ENCODE measurements at regions not wholly inside any gene's neighbourhood (a gene's known extent, or its start where the extent isn't known, plus 50 kb on each side); places are given as distances from the start of the nearest gene placed in this dataset.

GRCh38 chr20:7657569-7657968 is 282.7 kb downstream of the HAO1 start:
- Histone ChIP-seq H3K79me1 (ENCODE audit: low read depth in 1 of 2, low read length in 2 of 2) (no peaks in the 10 kb centered on the region), H2BK120ac (ENCODE audit: low read depth, low read length) (no peak overlapping the region), H3K4me1 (ENCODE audit: control insufficient read depth, insufficient read depth, low read length) (no peaks in the 10 kb centered on the region), H4K91ac (ENCODE audit: insufficient read depth, low read depth, low read length) (no peak overlapping the region), H3K56ac (ENCODE audit: extremely low read depth, insufficient read depth, low read length) (no peak overlapping the region), H3K27ac (ENCODE audit: insufficient read depth, low read length) (no peak overlapping the region), H2BK5ac (ENCODE audit: low read depth, low read length, poor library complexity, severe bottlenecking) (no peak overlapping the region), H2AK5ac (ENCODE audit: low read depth, low read length) (no peak overlapping the region), H3K4me3 (ENCODE audit: insufficient read depth, low read depth, low read length) (no peak overlapping the region), H2BK20ac (ENCODE audit: low read depth, low read length) (no peak overlapping the region), H4K5ac (ENCODE audit: low read depth, low read length) (no peak overlapping the region), H4K8ac (ENCODE audit: low read depth in 2 of 2, low read length in 2 of 2) (no peak overlapping the region), H4K20me1 (ENCODE audit: insufficient read depth, low read length) (no peaks in the 10 kb centered on the region), H3K9me3 (ENCODE audit: control insufficient read depth, insufficient read depth, low read length) (no peaks in the 10 kb centered on the region), H3K14ac (replicated peaks; ENCODE audit: low read depth, low read length) (no peak overlapping the region), H3K9ac (ENCODE audit: low read depth, low read length) (no peak overlapping the region), H3K18ac (ENCODE audit: low read depth, low read length) (no peak overlapping the region), H3K9me1 (ENCODE audit: insufficient read depth, low read length) (no peaks in the 10 kb centered on the region), H3K23ac (ENCODE audit: low read depth, low read length) (no peak overlapping the region), H3K36me3 (ENCODE audit: control insufficient read depth, insufficient read depth, low read length) (no peaks in the 10 kb centered on the region), H3K4ac (ENCODE audit: low read depth, low read length) (no peak overlapping the region), H3K4me2 (ENCODE audit: low read depth, low read length) (no peak overlapping the region), H2BK15ac (ENCODE audit: low read depth, low read length) (no peak overlapping the region), H2AK9ac (replicated peaks; ENCODE audit: low read depth, low read length, poor library complexity) (no peak overlapping the region), H3K27me3 (ENCODE audit: control insufficient read depth, insufficient read depth, low read length) (no peaks in the 10 kb centered on the region), H2AFZ (replicated peaks; ENCODE audit: low read length, poor library complexity) (no peak overlapping the region)
- ATAC-seq (ENCODE audit: low read depth) (no peak), DNase-seq (no peak)
- intact Hi-C loops (cut with micrococcal nuclease): no loop called here
- BruUV-seq (replicated peaks): no TSS peak
- in situ Hi-C loops (cut with MboI; ENCODE audit: low sequenced_read_pairs): no loop called here
- TF ChIP-seq CTCF (conservative IDR thresholded peaks at IDR 0.05; ENCODE audit: low read depth, low read length) (no peak), MXI1 (IDR thresholded peaks at IDR 0.05; ENCODE audit: borderline replicate concordance, low read depth, low read length) (no peak), MAFK (IDR thresholded peaks at IDR 0.05; ENCODE audit: low read depth, low read length) (no peak)
- CTCF ChIA-PET: no interaction called here
- POLR2A ChIA-PET (ENCODE audit: unreplicated experiment): no interaction called here
- 88% methylated on average over 1 of the region's 2 CpGs; no CpG with 5 or more reads in 1 of the 2 experiments for WGBS, 2 experiments (ENCODE audit: extremely low coverage in 2 of 2, insufficient read length in 1 of 2)
- dilution Hi-C loops (cut with HindIII; ENCODE audit: low sequenced_read_pairs, unreplicated experiment): no loop called here
